H9 (cell line): ENCODE measurements at regions not wholly inside any gene's neighbourhood (a gene's known extent, or its start where the extent isn't known, plus 50 kb on each side); places are given as distances from the start of the nearest gene placed in this dataset.

Source experiments
- DNase-seq: peaks from one replicate; pipeline ENCODE4 v3.0.0-alpha.2; 2017
- H2AFZ ChIP-seq: one replicate; pipeline ENCODE4 v1.6.1; 2013; ENCODE audit warnings: mild to moderate bottlenecking, low read length, control low read depth, moderate library complexity
- H2AK5ac ChIP-seq: 2 replicates; pipeline ENCODE4 v1.6.1; 2013; ENCODE audit warnings: low read length, control low read depth, mixed read lengths; ENCODE audit not compliant: insufficient read length
- H2BK120ac ChIP-seq: one replicate; pipeline ENCODE4 v1.6.1; 2013; ENCODE audit warnings: low read depth, mild to moderate bottlenecking, low read length, control low read depth, inconsistent platforms; ENCODE audit not compliant: poor library complexity, severe bottlenecking
- H2BK12ac ChIP-seq: 2 replicates; pipeline ENCODE4 v1.6.1; 2013; ENCODE audit warnings: low read length, control low read depth, mixed read lengths, low read depth; ENCODE audit not compliant: insufficient read length
- H2BK15ac ChIP-seq: 2 replicates; pipeline ENCODE4 v1.6.1; 2013; ENCODE audit warnings: low read depth, low read length, control low read depth
- H2BK20ac ChIP-seq: one replicate; pipeline ENCODE4 v1.6.1; 2013; ENCODE audit warnings: low read depth, mild to moderate bottlenecking, low read length, control low read depth, inconsistent platforms; ENCODE audit not compliant: poor library complexity, severe bottlenecking
- H2BK5ac ChIP-seq: 2 replicates; pipeline ENCODE4 v1.6.1; 2013; ENCODE audit warnings: low read length, control low read depth, mixed read lengths; ENCODE audit not compliant: insufficient read length
- H3K14ac ChIP-seq: 2 replicates; pipeline ENCODE4 v1.6.1; 2013; ENCODE audit warnings: low read length, control low read depth; ENCODE audit not compliant: insufficient read depth
- H3K18ac ChIP-seq: 2 replicates; pipeline ENCODE4 v1.6.1; 2013; ENCODE audit warnings: low read depth, mild to moderate bottlenecking, mixed read lengths, low read length, control low read depth; ENCODE audit not compliant: insufficient read length
- H3K23ac ChIP-seq: 2 replicates; pipeline ENCODE4 v1.6.1; 2013; ENCODE audit warnings: low read length, control low read depth, mixed read lengths, low read depth; ENCODE audit not compliant: insufficient read length
- H3K23me2 ChIP-seq: 2 replicates; pipeline ENCODE4 v1.6.1; 2013; ENCODE audit warnings: low read depth, mild to moderate bottlenecking, mixed read lengths, low read length, control low read depth; ENCODE audit not compliant: insufficient read length, poor library complexity, severe bottlenecking
- H3K27ac ChIP-seq: 2 replicates; pipeline ENCODE4 v1.5.1; 2013; ENCODE audit warnings: low read length, control low read depth, mixed read lengths, low read depth; ENCODE audit not compliant: insufficient read length
- H3K27me3 ChIP-seq: 2 replicates; pipeline ENCODE4 v1.6.1; 2013; ENCODE audit warnings: low read length, control low read depth, inconsistent platforms; ENCODE audit not compliant: insufficient read depth
- H3K4ac ChIP-seq: 2 replicates; pipeline ENCODE4 v1.6.1; 2013; ENCODE audit warnings: low read depth, mild to moderate bottlenecking, control low read depth, inconsistent platforms, low read length, moderate library complexity
- H3K4me1 ChIP-seq: 2 replicates; pipeline ENCODE4 v1.6.1; 2013; ENCODE audit warnings: low read length, control low read depth, inconsistent platforms; ENCODE audit not compliant: insufficient read depth
- H3K4me2 ChIP-seq: 2 replicates; pipeline ENCODE4 v1.6.1; 2013; ENCODE audit warnings: low read length, control low read depth, mixed read lengths; ENCODE audit not compliant: insufficient read length, insufficient read depth
- H3K56ac ChIP-seq: 2 replicates; pipeline ENCODE4 v1.6.1; 2013; ENCODE audit warnings: low read depth, mild to moderate bottlenecking, mixed read lengths, low read length, control low read depth; ENCODE audit not compliant: insufficient read length
- H3K79me1 ChIP-seq: 2 replicates; pipeline ENCODE4 v1.6.1; 2013; ENCODE audit warnings: low read depth, mild to moderate bottlenecking, moderate library complexity, low read length, control low read depth, inconsistent platforms; ENCODE audit not compliant: insufficient read depth, poor library complexity, severe bottlenecking
- H3K79me2 ChIP-seq: 2 replicates; pipeline ENCODE4 v1.6.1; 2013; ENCODE audit warnings: low read length, control low read depth, inconsistent platforms; ENCODE audit not compliant: insufficient read depth
- H3K9ac ChIP-seq: 2 replicates; pipeline ENCODE4 v1.6.1; 2013; ENCODE audit warnings: low read length, control low read depth, mixed read lengths; ENCODE audit not compliant: insufficient read length; ENCODE audit errors: extremely low read depth
- H3K9me3 ChIP-seq: one replicate; pipeline ENCODE4 v1.6.1; 2013; ENCODE audit warnings: low read depth, low read length, inconsistent platforms; ENCODE audit not compliant: control insufficient read depth
- H3T11ph ChIP-seq: one replicate; pipeline ENCODE4 v1.6.1; 2013; ENCODE audit warnings: mild to moderate bottlenecking, low read length, control low read depth, inconsistent platforms
- H4K20me1 ChIP-seq: one replicate; pipeline ENCODE4 v1.6.1; 2013; ENCODE audit not compliant: control insufficient read depth, insufficient read length, insufficient read depth
- H4K5ac ChIP-seq: 2 replicates; pipeline ENCODE4 v1.6.1; 2013; ENCODE audit warnings: low read depth, mild to moderate bottlenecking, mixed read lengths, low read length, control low read depth; ENCODE audit not compliant: insufficient read length
- H4K8ac ChIP-seq: replicated peaks from 2 replicates; pipeline ENCODE4 v1.6.1; 2013; ENCODE audit warnings: low read length, control low read depth, mixed read lengths, low read depth; ENCODE audit not compliant: insufficient read length
- H4K91ac ChIP-seq: 2 replicates; pipeline ENCODE4 v1.6.1; 2013; ENCODE audit warnings: low read depth, mild to moderate bottlenecking, moderate library complexity, mixed read lengths, low read length, control low read depth; ENCODE audit not compliant: insufficient read length
- H3K27ac Mint-ChIP-seq, 3 experiments: 2 replicates in 2 of 3; 3 replicates in 1 of 3; pipeline ENCODE4 v1.8.0; 2020 to 2021; ENCODE audit warnings: mixed read lengths in 3 of 3, mild to moderate bottlenecking in 1 of 3, moderate library complexity in 1 of 3
- H3K27me3 Mint-ChIP-seq: 2 replicates; pipeline ENCODE4 v1.8.0; 2021; ENCODE audit warnings: low read depth, mild to moderate bottlenecking, moderate library complexity, mixed read lengths
- H3K36me3 Mint-ChIP-seq, 3 experiments: 2 replicates in 2 of 3; 3 replicates in 1 of 3; pipeline ENCODE4 v1.8.0; 2020 to 2021; ENCODE audit warnings: low read depth in 3 of 3, mixed read lengths in 3 of 3; ENCODE audit not compliant: insufficient read depth in 1 of 3
- H3K4me1 Mint-ChIP-seq, 2 experiments: 2 replicates each; pipeline ENCODE4 v1.8.0; 2020; ENCODE audit warnings: mixed read lengths in 2 of 2
- H3K4me3 Mint-ChIP-seq, 2 experiments: 2 replicates in 1 of 2; 3 replicates in 1 of 2; pipeline ENCODE4 v1.8.0; 2020 to 2021; ENCODE audit warnings: mild to moderate bottlenecking in 2 of 2, mixed read lengths in 2 of 2, moderate library complexity in 1 of 2
- H3K9me3 Mint-ChIP-seq, 2 experiments: 2 replicates in 1 of 2; 3 replicates in 1 of 2; pipeline ENCODE4 v1.8.0; 2020; ENCODE audit warnings: mild to moderate bottlenecking in 2 of 2, mixed read lengths in 2 of 2, moderate library complexity in 1 of 2
- CTCF ChIP-seq: fragments of 200-600 bp; sonication (generic); conservative IDR thresholded peaks from 3 replicates; pipeline ENCODE4 v1.8.0; 2021; ENCODE audit warnings: antibody characterized with exemption, mild to moderate bottlenecking
- WGBS: extraction: QIAGEN DNeasy Blood & Tissue Kit; methylation state at CpG from one replicate; pipeline ENCODE4 v1.1.7; 2013; ENCODE audit warnings: missing lambda C conversion rate, low lambda C conversion rate, mixed read lengths; ENCODE audit not compliant: insufficient read length; ENCODE audit errors: extremely low coverage; 5-methylcytosine and 5-hydroxymethylcytosine counted together

GRCh38 chr1:187956975-187957374, 1128.2 kb downstream of the PLA2G4A start:
- peaks cover 2% of the 10 kb centered on the region in 2 experiments for H3K4me1 Mint-ChIP-seq
- no peak overlapping the region for H3K27ac Mint-ChIP-seq
- peaks cover 0 to 9% (median 5%) of the 10 kb centered on the region in 3 experiments; a peak in 6 of 7 replicates for H3K36me3 Mint-ChIP-seq

More at GRCh38 chr1:187956975-187957374, 1128.2 kb downstream of the PLA2G4A start:
- TF ChIP-seq CTCF: no peak
- no peak for DNase-seq
- no peak overlapping the region for H3T11ph ChIP-seq
- H2BK5ac ChIP-seq: no peak overlapping the region
- no peaks in the 10 kb centered on the region for H3K79me2 ChIP-seq
- no peak overlapping the region for H4K8ac ChIP-seq
- Mint-ChIP-seq H3K9me3 (peaks cover 9 to 10% of the 10 kb centered on the region in 2 experiments), H3K27me3 (no peaks in the 10 kb centered on the region), H3K4me3 (no peak overlapping the region)
- H3K23me2 ChIP-seq: no peaks in the 10 kb centered on the region
- H2BK20ac ChIP-seq: no peak overlapping the region
- no peaks in the 10 kb centered on the region for H3K4me1 ChIP-seq
- H3K4ac ChIP-seq: no peak overlapping the region
- no peak overlapping the region for H4K91ac ChIP-seq
- no peak overlapping the region for H2BK120ac ChIP-seq
- H3K23ac ChIP-seq: no peak overlapping the region
- H3K4me2 ChIP-seq: no peak overlapping the region
- H2BK15ac ChIP-seq: no peak overlapping the region
- H4K20me1 ChIP-seq: no peaks in the 10 kb centered on the region
- H2AK5ac ChIP-seq: no peak overlapping the region
- no peaks in the 10 kb centered on the region for H3K9me3 ChIP-seq
- no peak overlapping the region for H3K14ac ChIP-seq
- no peaks in the 10 kb centered on the region for H3K79me1 ChIP-seq
- H4K5ac ChIP-seq: no peak overlapping the region
- no peak overlapping the region for H3K56ac ChIP-seq
- H3K27ac ChIP-seq: no peak overlapping the region
- no peaks in the 10 kb centered on the region for H3K27me3 ChIP-seq
- no peak overlapping the region for H3K9ac ChIP-seq
- no peak overlapping the region for H2AFZ ChIP-seq
- WGBS: no CpG with 5 or more reads among the region's 3 CpGs
- H2BK12ac ChIP-seq: no peak overlapping the region
- H3K18ac ChIP-seq: no peak overlapping the region
